GM12878 (cell line): ENCODE measurements at regions not wholly inside any gene's neighbourhood (a gene's known extent, or its start where the extent isn't known, plus 50 kb on each side); places are given as distances from the start of the nearest gene placed in this dataset.

ENCODE experiments used
- ATAC-seq: fragments of 200-7000 bp; cut with Tn5 transposase; 3 replicates; pipeline ENCODE4 v1.9.1; 2020; ENCODE audit warnings: mild to moderate bottlenecking, moderate library complexity
- BruUV-seq: library from RNA; stranded (reverse); fragments of 400-500 nt; replicated peaks from 2 replicates; lab custom pipeline; 2021; lab: Mats Ljungman, UMichigan
- CTCF ChIA-PET: fragments of 300-600 bp; sonication (Branson Sonifier 250); formaldehyde crosslinking; extraction: SDS; loops from one replicate; lab custom pipeline; 2021; ENCODE audit warnings: inconsistent platforms; lab: Yijun Ruan, JAX
- POLR2A ChIA-PET: fragments of 350-600 bp; formaldehyde crosslinking; extraction: SDS; loops from one replicate; lab custom pipeline; 2021; ENCODE audit warnings: inconsistent platforms; lab: Charles Lee
- RAD21 ChIA-PET: fragments of 300-600 bp; sonication (Branson Sonifier 250); formaldehyde crosslinking; loops from one replicate; lab custom pipeline; 2023; ENCODE audit warnings: antibody characterized with exemption; ENCODE audit not compliant: unreplicated experiment; lab: Charles Lee
- SMC1A ChIA-PET: fragments of 300-600 bp; sonication (Branson Sonifier 250); formaldehyde crosslinking; loops from one replicate; lab custom pipeline; 2023; ENCODE audit not compliant: unreplicated experiment, uncharacterized antibody; lab: Charles Lee
- DNase-seq: peaks from one replicate; pipeline ENCODE4 v3.0.0-alpha.2; 2011; ENCODE audit warnings: low read depth, low spot score
- FAIRE-seq: peaks from 3 replicates; lab custom pipeline; 2011; peaks lifted over from hg19 to GRCh38; lab: Jason Lieb, UNC
- H2AFZ ChIP-seq: 2 replicates; pipeline ENCODE4 v1.6.0; 2011; ENCODE audit warnings: low read depth, low read length, control low read depth; ENCODE audit not compliant: control insufficient read depth
- H3K27ac ChIP-seq: 2 replicates; pipeline ENCODE4 v1.5.1; 2011; ENCODE audit warnings: control low read depth; ENCODE audit not compliant: control insufficient read depth, insufficient read depth
- H3K27me3 ChIP-seq, 2 experiments: replicated peaks in 1 of 2; 2 replicates each; pipeline versions ENCODE4 v1.6.0 to v1.6.1; 2011; ENCODE audit warnings: low read length in 1 of 2; ENCODE audit not compliant: control insufficient read depth in 2 of 2, insufficient read depth in 2 of 2
- H3K36me3 ChIP-seq, 2 experiments: 2 replicates each; pipeline ENCODE4 v1.5.1; 2011; ENCODE audit warnings: low read length in 1 of 2; ENCODE audit not compliant: control insufficient read depth in 2 of 2, insufficient read depth in 2 of 2
- H3K4me1 ChIP-seq: 2 replicates; pipeline ENCODE4 v1.6.1; 2011; ENCODE audit warnings: mild to moderate bottlenecking, low read length, moderate library complexity, mixed read lengths; ENCODE audit not compliant: control insufficient read depth, insufficient read depth
- H3K4me2 ChIP-seq: 2 replicates; pipeline ENCODE4 v1.6.0; 2011; ENCODE audit warnings: control low read depth; ENCODE audit not compliant: control insufficient read depth, insufficient read depth
- H3K4me3 ChIP-seq: fragments of 200-600 bp; sonication (generic); 2 replicates; pipeline ENCODE4 v1.5.1; 2016
- H3K79me2 ChIP-seq: 2 replicates; pipeline ENCODE4 v1.6.0; 2011; ENCODE audit warnings: low read length; ENCODE audit not compliant: control insufficient read depth, insufficient read depth
- H3K9ac ChIP-seq: 2 replicates; pipeline ENCODE4 v1.8.0; 2011; ENCODE audit warnings: low read length, control low read depth, mixed read lengths; ENCODE audit not compliant: control insufficient read depth, insufficient read depth
- H3K9me3 ChIP-seq: replicated peaks from 3 replicates; pipeline ENCODE4 v1.5.1; 2011; ENCODE audit warnings: mild to moderate bottlenecking, low read length; ENCODE audit not compliant: control insufficient read depth, insufficient read depth
- H4K20me1 ChIP-seq: 2 replicates; pipeline ENCODE4 v1.6.0; 2011; ENCODE audit not compliant: control insufficient read depth, insufficient read depth
- CBX3 ChIP-seq: fragments of 200-600 bp; sonication (generic); IDR thresholded peaks from 2 replicates; pipeline ENCODE4 v1.6.1; 2016; ENCODE audit warnings: low read depth, borderline replicate concordance
- EED ChIP-seq: sonication (generic); IDR thresholded peaks from 2 replicates; pipeline ENCODE4 v1.6.1; 2016; ENCODE audit warnings: antibody characterized with exemption, low read depth
- MTA2 ChIP-seq: fragments of 450-650 bp; IDR thresholded peaks from 2 replicates; pipeline ENCODE4 v1.6.1; 2016; ENCODE audit warnings: low read depth, mild to moderate bottlenecking, moderate library complexity
- MYB ChIP-seq: fragments of 150-350 bp; IDR thresholded peaks from 2 replicates; pipeline ENCODE4 v1.6.1; 2014; ENCODE audit warnings: mild to moderate bottlenecking, low read depth, low read length, borderline replicate concordance
- NR2C1 ChIP-seq: fragments of 450-650 bp; IDR thresholded peaks from 2 replicates; pipeline ENCODE4 v1.6.1; 2017; ENCODE audit warnings: antibody characterized with exemption, mild to moderate bottlenecking, moderate library complexity
- PAX5 ChIP-seq: IDR thresholded peaks from 2 replicates; pipeline ENCODE4 v1.6.1; 2011; ENCODE audit warnings: low read depth, low read length, borderline replicate concordance
- POLR2AphosphoS2 ChIP-seq: IDR thresholded peaks from 2 replicates; pipeline ENCODE4 v1.6.1; 2011; ENCODE audit warnings: low read depth, mild to moderate bottlenecking, low read length, improper control_type of control experiment, moderate library complexity
- POLR2AphosphoS5 ChIP-seq: IDR thresholded peaks from 2 replicates; pipeline ENCODE4 v1.6.1; 2011; ENCODE audit warnings: mild to moderate bottlenecking, low read length, inconsistent platforms
- POU2F2 ChIP-seq: IDR thresholded peaks from 3 replicates; pipeline ENCODE4 v1.6.1; 2011; ENCODE audit warnings: low read depth, mild to moderate bottlenecking, low read length, borderline replicate concordance
- RAD21 ChIP-seq: IDR thresholded peaks from 2 replicates; pipeline ENCODE4 v1.6.1; 2011; ENCODE audit warnings: mild to moderate bottlenecking, low read depth, low read length, moderate library complexity; ENCODE audit not compliant: insufficient read depth
- RB1 ChIP-seq: fragments of 450-650 bp; formaldehyde crosslinking; IDR thresholded peaks from 2 replicates; pipeline ENCODE4 v1.6.1; 2017; ENCODE audit warnings: mild to moderate bottlenecking, borderline replicate concordance
- RBBP5 ChIP-seq: fragments of 200-600 bp; sonication (generic); conservative IDR thresholded peaks from 2 replicates; pipeline ENCODE4 v1.6.1; 2016
- RELA ChIP-seq: fragments of 450-650 bp; IDR thresholded peaks from 2 replicates; pipeline ENCODE4 v1.8.0; 2014; ENCODE audit warnings: borderline replicate concordance; ENCODE audit not compliant: partially characterized antibody
- SMAD5 ChIP-seq: IDR thresholded peaks from 2 replicates; pipeline ENCODE4 v1.6.1; 2016; ENCODE audit warnings: antibody characterized with exemption, low read depth
- SUPT20H ChIP-seq: IDR thresholded peaks from 2 replicates; pipeline ENCODE4 v1.6.1; 2011; ENCODE audit warnings: low read depth, mild to moderate bottlenecking, low read length, moderate library complexity, borderline replicate concordance; ENCODE audit not compliant: control insufficient read depth
- TCF7 ChIP-seq: IDR thresholded peaks from 2 replicates; pipeline ENCODE4 v1.6.1; 2014; ENCODE audit warnings: antibody characterized with exemption, borderline replicate concordance
- ZNF384 ChIP-seq: IDR thresholded peaks from 2 replicates; pipeline ENCODE4 v1.6.1; 2012; ENCODE audit warnings: low read depth, mild to moderate bottlenecking, low read length, improper control_type of control experiment, borderline replicate concordance
- WGBS: methylation state at CpG from one replicate; pipeline ENCODE4 v1.1.6; 2016; ENCODE audit warnings: low lambda C conversion rate; ENCODE audit not compliant: insufficient replicate concordance, insufficient coverage; ENCODE audit errors: missing lambda C conversion rate; 5-methylcytosine and 5-hydroxymethylcytosine counted together
- in situ Hi-C: fragments of 300-500 bp; cut with MboI; formaldehyde crosslinking; loops from 9 replicates; pipeline ENCODE4 v1.14.3; 2018; ENCODE audit warnings: mixed read lengths
- intact Hi-C: fragments of 100-400 bp; cut with micrococcal nuclease; formaldehyde crosslinking; loops from one replicate; pipeline ENCODE4 v1.14.2; 2022; ENCODE audit not compliant: unreplicated experiment
- TF ChIP-seq, protein P1 (sequence below): fragments of 450-650 bp; IDR thresholded peaks from 2 replicates; pipeline ENCODE4 v1.6.1; 2016; ENCODE audit warnings: mild to moderate bottlenecking
- TF ChIP-seq, protein P2 (sequence below): fragments of 450-650 bp; IDR thresholded peaks from 2 replicates; pipeline ENCODE4 v1.6.1; 2017; ENCODE audit warnings: low read depth, mild to moderate bottlenecking, moderate library complexity

DNA sequence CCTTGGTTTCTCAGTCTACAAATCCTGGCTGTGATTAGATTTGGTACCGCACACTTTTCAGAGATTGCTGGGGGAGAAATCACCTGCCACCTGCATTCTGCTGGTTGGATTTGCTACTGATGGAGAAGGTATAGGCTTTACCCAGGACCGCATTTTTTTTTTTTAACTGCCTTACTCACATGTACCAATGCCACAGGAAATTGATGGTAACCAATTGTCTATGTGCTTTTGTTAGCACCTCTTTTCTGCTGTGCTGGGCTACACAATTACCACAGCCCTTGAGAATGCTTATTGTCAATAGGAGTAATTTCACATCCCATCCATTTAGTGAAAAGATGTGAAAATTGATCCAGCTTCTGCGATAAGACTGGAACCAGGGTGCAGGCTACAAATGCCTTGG, 74.4 kb upstream of the TANC2 start:
- SMC1A ChIA-PET, result no interaction called here
- CTCF ChIA-PET, result interaction anchor here (1.1 kb wide), 1 partner anchor 15 kb away, joined by 4 read pairs; no protein-coding TSS in a partner anchor
- no peak overlapping the region for H3K27ac ChIP-seq
- no peak for TF ChIP-seq EED
- TF ChIP-seq RB1, result no peak
- TF ChIP-seq POLR2AphosphoS5, result no peak
- TF ChIP-seq RELA, result no peak
- TF ChIP-seq SUPT20H, result no peak
- no peak for TF ChIP-seq POU2F2
- TF ChIP-seq ZNF384, result no peak
- TF ChIP-seq TCF7, result no peak
- no peak for TF ChIP-seq MTA2
- TF ChIP-seq, protein P1, sequence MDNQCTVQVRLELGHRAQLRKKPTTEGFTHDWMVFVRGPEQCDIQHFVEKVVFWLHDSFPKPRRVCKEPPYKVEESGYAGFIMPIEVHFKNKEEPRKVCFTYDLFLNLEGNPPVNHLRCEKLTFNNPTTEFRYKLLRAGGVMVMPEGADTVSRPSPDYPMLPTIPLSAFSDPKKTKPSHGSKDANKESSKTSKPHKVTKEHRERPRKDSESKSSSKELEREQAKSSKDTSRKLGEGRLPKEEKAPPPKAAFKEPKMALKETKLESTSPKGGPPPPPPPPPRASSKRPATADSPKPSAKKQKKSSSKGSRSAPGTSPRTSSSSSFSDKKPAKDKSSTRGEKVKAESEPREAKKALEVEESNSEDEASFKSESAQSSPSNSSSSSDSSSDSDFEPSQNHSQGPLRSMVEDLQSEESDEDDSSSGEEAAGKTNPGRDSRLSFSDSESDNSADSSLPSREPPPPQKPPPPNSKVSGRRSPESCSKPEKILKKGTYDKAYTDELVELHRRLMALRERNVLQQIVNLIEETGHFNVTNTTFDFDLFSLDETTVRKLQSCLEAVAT, result no peak
- TF ChIP-seq SMAD5, result no peak
- no peak for TF ChIP-seq RBBP5
- TF ChIP-seq, protein P2, sequence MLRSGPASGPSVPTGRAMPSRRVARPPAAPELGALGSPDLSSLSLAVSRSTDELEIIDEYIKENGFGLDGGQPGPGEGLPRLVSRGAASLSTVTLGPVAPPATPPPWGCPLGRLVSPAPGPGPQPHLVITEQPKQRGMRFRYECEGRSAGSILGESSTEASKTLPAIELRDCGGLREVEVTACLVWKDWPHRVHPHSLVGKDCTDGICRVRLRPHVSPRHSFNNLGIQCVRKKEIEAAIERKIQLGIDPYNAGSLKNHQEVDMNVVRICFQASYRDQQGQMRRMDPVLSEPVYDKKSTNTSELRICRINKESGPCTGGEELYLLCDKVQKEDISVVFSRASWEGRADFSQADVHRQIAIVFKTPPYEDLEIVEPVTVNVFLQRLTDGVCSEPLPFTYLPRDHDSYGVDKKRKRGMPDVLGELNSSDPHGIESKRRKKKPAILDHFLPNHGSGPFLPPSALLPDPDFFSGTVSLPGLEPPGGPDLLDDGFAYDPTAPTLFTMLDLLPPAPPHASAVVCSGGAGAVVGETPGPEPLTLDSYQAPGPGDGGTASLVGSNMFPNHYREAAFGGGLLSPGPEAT, result no peak
- no peak for TF ChIP-seq NR2C1
- no peak for TF ChIP-seq POLR2AphosphoS2
- TF ChIP-seq RAD21, result no peak
- no peak for TF ChIP-seq MYB
- TF ChIP-seq CBX3, result no peak
- no peak for TF ChIP-seq PAX5
- TF ChIP-seq, all 136 proteins: peak for 0
- no peaks in the 10 kb centered on the region for H3K79me2 ChIP-seq
- RAD21 ChIA-PET, result no interaction called here
- H3K4me1 ChIP-seq, result no peaks in the 10 kb centered on the region
- intact Hi-C loops, result no loop called here
- no peak for FAIRE-seq
- POLR2A ChIA-PET, result no interaction called here
- H3K9me3 ChIP-seq, result no peaks in the 10 kb centered on the region
- no peak overlapping the region for H3K9ac ChIP-seq
- BruUV-seq, result no TSS peak
- ATAC-seq, result no peak
- H3K27me3 ChIP-seq, result peaks cover 2% of the 10 kb centered on the region in 2 experiments; a peak in 1 of 4 replicates
- H4K20me1 ChIP-seq, result no peaks in the 10 kb centered on the region; the same call in 1 of the 2 replicates
- no peak overlapping the region for H3K4me3 ChIP-seq
- whole genome bisulfite sequencing, result 68% methylated on average over 3 of the region's 3 CpGs
- H3K4me2 ChIP-seq, result no peak overlapping the region
- DNase-seq, result no peak
- no peak overlapping the region for H2AFZ ChIP-seq
- in situ Hi-C loops, result no loop called here
- H3K36me3 ChIP-seq, result no peaks in the 10 kb centered on the region
